Activated effector memory CD4-positive, alpha-beta T cell treated with anti-CD3 and anti-CD28 coated beads, Interleukin-2, amount 50 U/mL, for 16 hours (primary cell): ENCODE measurements at regions not wholly inside any gene's neighbourhood (a gene's known extent, or its start where the extent isn't known, plus 50 kb on each side); places are given as distances from the start of the nearest gene placed in this dataset.

ENCODE experiments used
- DNase-seq: peaks from one replicate; pipeline ENCODE4 v3.0.0-alpha.2; 2020

GRCh38 chr6:129911732-129912131 is 50.6 kb upstream of the TMEM244 start:
- no peak for DNase-seq
